H1 (cell line): ENCODE measurements at regions not wholly inside any gene's neighbourhood (a gene's known extent, or its start where the extent isn't known, plus 50 kb on each side); places are given as distances from the start of the nearest gene placed in this dataset.

Source experiments
- RBBP5 ChIP-seq: IDR thresholded peaks from 2 replicates; pipeline ENCODE4 v1.7.1; 2012; ENCODE audit warnings: low read depth, mild to moderate bottlenecking, inconsistent platforms, low read length, moderate library complexity, borderline replicate concordance
- USF2 ChIP-seq: IDR thresholded peaks from 2 replicates; pipeline ENCODE4 v1.6.1; 2011; ENCODE audit warnings: low read length, improper control_type of control experiment

- TF ChIP-seq USF2 (no peak), RBBP5 (no peak)
Observed at GRCh38 chr4:128363966-128364365, 76.4 kb upstream of the PGRMC2 start (continued).
